HG03442 (cell line): ENCODE measurements at regions not wholly inside any gene's neighbourhood (a gene's known extent, or its start where the extent isn't known, plus 50 kb on each side); places are given as distances from the start of the nearest gene placed in this dataset.
A peak's percentile ranks its signal among the peaks of the same experiment; 100 is the strongest.

Experiments used
- ATAC-seq: cut with Tn5 transposase; IDR thresholded peaks from one replicate; pipeline ENCODE4 v1.9.1; 2021; ENCODE audit warnings: mild to moderate bottlenecking, moderate library complexity; ENCODE audit not compliant: unreplicated experiment

DNA sequence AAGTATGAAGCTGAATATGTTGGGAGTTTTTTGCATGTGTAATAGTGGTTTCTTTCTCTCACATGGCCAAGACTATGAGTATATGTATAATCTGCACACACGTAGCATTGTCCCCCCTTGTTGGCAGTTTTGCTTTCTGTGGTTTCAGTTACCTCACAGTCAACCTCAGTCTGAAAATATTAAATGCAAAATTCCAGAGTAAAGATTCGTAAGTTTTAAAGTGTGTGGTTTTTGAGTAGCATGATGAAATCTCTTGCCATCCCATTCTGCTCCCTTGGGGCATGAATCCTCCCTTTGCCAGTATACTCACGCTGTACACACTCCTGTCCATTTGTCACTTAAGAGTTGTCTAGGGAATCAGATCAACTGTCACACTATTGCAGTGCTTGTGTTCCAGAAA, 742.0 kb upstream of the CCDC54 start:
- ATAC-seq = peak; percentile 73

GRCh38 chr3:106635826-106636225, 741.4 kb upstream of the CCDC54 start:
- ATAC-seq = no peak

- no peak for ATAC-seq
Measured at GRCh38 chr3:106640353-106640752, 736.9 kb upstream of the CCDC54 start.

GRCh38 chr3:106642161-106642560, 735.1 kb upstream of the CCDC54 start:
- ATAC-seq = no peak

DNA sequence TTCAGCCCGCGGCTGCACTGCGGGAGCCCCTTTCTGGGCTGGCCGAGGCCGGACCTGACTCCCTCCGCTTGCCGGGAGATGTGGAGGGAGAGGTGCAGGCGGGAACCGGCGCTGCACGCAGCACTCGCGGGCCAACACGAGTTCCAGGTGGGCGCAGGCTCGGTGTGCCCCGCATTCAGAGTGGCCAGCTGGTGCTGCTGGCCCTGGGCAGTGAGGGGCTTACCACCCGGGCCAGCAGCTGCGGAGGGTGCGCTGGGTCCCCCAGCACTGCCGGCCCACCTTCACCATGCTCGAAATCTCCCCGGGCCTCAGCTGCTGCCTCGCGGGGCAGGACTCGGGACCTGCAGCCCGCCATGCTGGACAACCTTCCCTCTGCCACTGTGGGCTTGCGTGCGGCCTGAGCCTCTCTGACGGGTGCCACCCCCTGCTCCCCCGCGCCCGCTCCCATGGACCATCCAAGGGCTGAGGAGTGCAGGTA, 733.5 kb upstream of the CCDC54 start:
- ATAC-seq = no peak

GRCh38 chr3:106673926-106674569, 703.2 kb upstream of the CCDC54 start:
- no peak for ATAC-seq

DNA sequence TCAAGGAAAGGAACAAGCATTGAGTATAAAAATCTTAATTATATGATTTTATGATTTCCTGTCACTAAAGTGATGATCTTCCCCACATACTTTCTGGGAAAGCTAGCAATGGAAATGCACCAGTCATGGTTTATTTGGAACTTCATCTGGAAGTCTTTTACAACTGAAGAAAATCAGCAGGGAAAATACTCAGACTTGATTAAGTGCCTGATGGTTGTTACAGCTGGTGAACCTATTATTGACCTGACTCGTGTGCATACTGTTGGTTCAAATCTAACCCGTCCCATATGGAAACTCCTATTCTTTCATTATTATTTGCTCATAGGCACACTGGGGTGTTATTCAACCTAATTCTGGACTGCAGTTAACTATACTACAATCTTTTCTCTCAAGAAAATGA, 701.8 kb upstream of the CCDC54 start:
- ATAC-seq = no peak

- no peak for ATAC-seq
Measured at GRCh38 chr3:106678657-106679390, 698.4 kb upstream of the CCDC54 start.

DNA sequence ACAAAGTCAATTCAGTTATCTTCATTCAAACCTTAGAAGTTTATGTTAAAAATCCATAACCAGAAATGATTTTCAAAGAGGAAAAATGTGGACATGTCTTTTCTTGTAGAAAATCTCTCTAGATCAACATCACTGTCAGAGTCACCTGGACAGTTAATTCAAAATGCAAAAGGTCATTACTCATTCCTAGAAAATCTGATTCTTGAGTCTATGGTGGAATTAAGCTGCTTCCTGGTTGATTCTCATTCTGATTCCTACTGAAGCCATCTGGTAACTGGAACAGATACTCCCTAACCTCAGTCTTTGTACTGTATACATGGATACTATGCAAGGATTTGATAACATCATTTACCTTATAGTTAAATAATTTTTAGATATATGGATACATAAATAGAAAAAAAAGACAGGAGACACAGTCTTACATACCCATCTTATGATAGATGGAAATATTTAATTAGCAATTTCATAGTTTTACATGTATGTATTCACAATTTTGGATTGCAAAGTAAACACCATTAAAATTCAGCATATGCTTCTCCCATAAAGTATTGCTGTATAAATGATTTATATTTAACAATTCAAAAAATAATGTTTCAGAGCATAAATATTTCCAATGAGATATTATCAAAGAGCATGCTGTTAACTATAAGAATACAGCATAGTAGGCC, 693.2 kb upstream of the CCDC54 start:
- ATAC-seq = no peak

DNA sequence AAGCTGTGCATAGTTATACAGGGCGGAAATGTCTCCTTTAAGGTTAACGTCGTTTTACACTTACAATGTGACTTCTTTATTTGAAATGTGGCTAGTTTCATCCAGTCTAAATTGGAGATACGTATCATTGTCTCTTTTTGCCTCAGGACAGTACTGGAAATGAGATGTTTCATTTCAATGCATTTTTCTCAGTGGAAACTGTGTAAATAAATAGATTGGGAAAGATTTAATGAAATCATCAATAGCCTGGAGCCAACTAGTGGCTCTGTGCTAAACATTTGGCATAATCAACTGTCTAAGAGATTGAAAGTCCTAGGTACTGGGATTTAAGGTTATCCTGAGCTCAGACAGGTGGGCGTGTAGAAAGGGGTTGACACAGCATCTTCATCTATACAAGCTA, 691.5 kb upstream of the CCDC54 start:
- ATAC-seq = no peak

DNA sequence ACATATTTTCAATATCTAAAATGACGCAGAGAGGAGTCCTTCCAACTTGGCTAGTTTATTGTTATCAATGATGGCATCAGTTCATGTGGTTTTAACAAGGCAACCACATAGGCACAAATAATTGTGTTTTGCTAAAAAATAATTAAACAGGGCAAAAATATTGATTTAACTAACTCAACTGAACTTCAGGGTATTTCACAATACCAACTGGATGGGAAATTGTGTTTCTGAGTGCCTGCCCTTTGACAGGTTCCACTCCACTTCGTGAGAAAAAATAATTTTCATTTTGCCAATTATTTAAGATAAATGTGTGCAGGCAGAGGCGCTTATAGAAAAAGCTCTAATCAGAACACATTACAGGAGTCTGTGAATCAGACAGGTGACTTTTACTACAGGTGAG, 689.3 kb upstream of the CCDC54 start:
- ATAC-seq = no peak

- no peak for ATAC-seq
Measured at GRCh38 chr3:106688464-106688863, 688.8 kb upstream of the CCDC54 start.

- no peak for ATAC-seq
Measured at GRCh38 chr3:106691476-106691875, 685.8 kb upstream of the CCDC54 start.

DNA sequence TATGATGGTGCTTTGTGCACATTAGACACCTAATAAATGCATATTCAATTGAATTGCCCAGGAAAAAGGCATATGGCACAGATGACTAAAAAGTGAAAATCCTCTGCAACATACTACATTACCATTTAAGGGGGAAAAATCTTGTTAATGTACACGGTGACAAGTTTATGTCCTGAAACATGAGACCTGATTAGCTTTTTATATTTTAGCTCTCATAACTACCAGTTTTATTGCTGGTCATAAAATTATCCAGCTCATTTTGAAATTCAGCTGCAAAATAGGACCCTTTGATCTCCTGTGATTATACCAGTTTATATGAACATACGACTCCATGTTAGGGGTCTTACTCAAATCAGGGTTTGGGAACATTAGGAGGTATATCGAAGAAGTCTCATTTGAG, 684.6 kb upstream of the CCDC54 start:
- no peak for ATAC-seq

- ATAC-seq = no peak
Measured at GRCh38 chr3:106699122-106699521, 678.1 kb upstream of the CCDC54 start.

DNA sequence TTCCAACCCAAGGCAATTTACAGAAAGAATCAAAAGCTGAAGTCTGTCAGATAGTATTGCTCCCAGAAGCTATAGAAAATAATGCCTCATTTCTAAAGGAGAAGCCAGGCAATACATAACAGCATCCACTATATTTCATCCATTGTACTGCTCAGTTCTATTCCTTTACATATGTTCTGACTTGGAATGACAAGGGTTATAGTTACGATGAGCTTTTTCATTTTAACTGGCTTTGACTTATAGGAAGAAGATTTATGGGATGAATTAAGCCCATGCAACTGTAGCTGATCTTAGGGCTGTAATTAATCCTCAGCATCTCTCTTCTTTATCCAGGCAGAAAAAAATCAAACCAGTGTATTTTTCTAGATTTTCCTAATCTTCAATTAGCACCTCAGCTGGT, 676.3 kb upstream of the CCDC54 start:
- ATAC-seq = no peak

GRCh38 chr3:106703524-106703923, 673.7 kb upstream of the CCDC54 start:
- ATAC-seq = no peak

DNA sequence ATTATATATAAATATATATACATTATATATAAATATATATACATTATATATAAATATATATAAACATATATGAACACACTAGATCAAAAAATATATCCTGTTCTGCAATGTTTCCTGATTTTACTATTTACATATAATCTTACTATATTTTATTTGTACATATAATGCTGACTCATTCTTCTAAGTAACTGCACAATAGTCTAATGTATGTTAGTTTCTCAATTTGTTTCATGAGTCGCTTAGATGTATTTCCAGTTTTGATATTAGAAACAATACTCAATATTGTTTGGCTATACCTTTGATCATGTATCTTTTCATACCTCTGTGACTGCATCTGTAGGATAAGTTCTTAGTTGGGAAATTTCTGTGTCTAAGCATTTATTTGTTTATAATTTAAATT, 669.9 kb upstream of the CCDC54 start:
- ATAC-seq = no peak

GRCh38 chr3:106710596-106710995, 666.6 kb upstream of the CCDC54 start:
- ATAC-seq = no peak

DNA sequence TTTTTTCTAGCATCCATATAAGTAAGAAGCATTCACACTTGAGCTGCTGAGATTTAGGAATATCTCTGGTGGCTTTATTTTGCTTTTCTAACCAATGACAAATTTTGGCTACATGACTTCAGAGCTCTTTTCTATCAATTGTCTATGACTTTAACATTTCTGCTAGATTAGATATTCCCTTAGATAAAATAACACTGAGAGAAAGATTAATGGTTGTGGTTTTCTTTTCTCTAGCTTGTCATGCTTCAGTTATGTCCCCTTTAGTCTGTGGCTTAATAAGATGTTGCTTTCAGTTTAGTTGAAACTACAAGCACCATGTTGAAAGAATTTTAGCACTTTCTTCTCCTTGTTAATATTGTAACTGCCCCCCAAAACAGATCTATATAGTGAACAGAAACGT, 665.6 kb upstream of the CCDC54 start:
- no peak for ATAC-seq

DNA sequence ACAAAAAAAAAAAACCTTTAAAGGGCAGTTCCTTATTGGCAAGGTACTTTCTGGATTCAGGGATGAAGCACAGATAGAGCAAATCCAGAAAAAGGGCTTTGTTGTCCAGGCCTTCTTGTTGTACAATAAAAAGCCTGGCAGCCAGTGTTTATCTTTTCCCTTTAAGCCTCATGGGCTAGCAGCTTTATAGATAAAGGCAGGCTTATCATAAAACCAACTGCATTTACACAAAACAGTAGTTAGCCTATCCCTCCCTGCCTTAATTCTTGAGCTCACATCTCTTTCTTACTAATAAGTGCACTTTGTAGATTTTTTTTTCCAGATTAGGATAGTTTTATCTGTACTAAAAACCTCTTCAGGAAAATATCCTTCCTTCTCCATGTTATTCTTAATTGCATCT, 662.8 kb upstream of the CCDC54 start:
- ATAC-seq = no peak

GRCh38 chr3:106715286-106715685, 662.0 kb upstream of the CCDC54 start:
- ATAC-seq = no peak
